ENCODE measurements at regions not wholly inside any gene's neighbourhood (a gene's known extent, or its start where the extent isn't known, plus 50 kb on each side); places are given as distances from the start of the nearest gene placed in this dataset.

GRCh38 chr7:156071612-156072011, 259.3 kb upstream of the SHH start:
- TF ChIP-seq EZH2 (IDR thresholded peaks at IDR 0.05; ENCODE audit: insufficient read depth, poor library complexity, severe bottlenecking) (no peak), EZH2phosphoT487 (IDR thresholded peaks at IDR 0.05; ENCODE audit: insufficient read depth, low read depth) (no peak)

Measured in GM23248 (cell line).